GM18867 (cell line): ENCODE measurements at regions not wholly inside any gene's neighbourhood (a gene's known extent, or its start where the extent isn't known, plus 50 kb on each side); places are given as distances from the start of the nearest gene placed in this dataset.
"Not testable (repeated sequence)": the region's sequence is repeated elsewhere in the genome, so short reads cannot be mapped to it uniquely, and the experiment has no call there.

ENCODE experiments used
- ATAC-seq: cut with Tn5 transposase; IDR thresholded peaks from one replicate; pipeline ENCODE4 v1.9.1; 2021; ENCODE audit warnings: mild to moderate bottlenecking, moderate library complexity; ENCODE audit not compliant: unreplicated experiment

DNA sequence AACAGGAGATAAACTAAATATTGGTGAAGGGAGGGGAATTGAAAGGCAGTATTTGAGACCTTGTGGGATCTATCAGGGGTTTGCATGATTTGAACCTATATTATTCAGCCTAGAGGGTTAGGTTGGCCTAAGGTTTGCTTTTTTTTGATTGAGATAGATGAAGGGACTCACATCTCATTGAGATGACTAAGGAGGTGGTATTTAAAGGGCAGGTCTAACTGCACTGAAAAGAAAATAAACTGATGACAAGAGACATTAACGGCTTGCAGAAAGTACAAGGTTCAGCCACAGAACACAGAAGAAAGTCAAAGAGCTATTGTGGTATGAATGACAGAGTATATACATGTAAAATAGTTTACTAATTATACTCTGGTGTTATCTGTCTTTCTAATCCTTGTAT, 412.7 kb downstream of the CDH10 start:
- ATAC-seq: no peak

DNA sequence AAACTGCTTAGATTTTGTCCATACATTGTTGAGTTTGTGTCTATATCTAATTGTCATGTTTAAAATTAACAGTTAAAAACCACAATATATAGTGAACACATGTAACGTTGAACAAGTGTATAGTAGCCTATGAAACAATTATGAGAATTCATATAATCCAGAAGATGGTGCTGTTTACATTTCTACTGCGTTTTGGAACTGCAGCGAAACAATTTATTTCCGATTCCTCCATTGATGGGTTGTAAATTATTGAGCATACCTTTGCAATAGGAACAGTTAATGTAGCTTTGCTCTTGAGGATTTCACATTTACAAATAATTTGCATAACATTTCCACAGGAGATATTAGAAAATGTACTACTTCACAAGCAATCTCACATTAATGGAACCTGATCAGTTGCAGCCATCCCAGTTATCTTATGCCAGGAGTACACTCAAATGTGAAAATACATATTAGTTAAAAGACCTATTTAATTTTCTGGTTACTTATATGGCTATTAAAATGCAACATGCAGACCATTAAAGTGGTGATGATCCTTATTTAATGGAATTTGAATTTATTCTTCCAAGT, 411.8 kb downstream of the CDH10 start:
- no peak for ATAC-seq

DNA sequence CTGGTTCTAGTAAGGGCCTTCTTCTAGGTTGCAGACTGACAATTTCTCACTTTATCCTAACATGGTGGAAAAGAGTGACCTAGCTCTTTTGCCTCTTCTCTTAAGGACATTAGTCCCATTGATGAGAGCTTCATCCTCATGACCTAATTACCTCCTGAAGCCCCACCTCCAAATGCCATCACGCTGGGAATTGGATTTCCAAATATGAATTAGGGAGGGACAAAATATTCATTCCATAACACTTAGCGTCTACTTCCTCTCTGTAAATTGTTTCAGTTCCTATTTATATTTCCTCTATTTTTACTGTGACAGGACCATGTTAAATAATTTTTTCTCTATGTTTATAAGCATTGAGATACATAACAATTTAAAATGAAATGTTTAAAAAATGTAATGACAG, 408.8 kb downstream of the CDH10 start:
- ATAC-seq: no peak

- no peak for ATAC-seq
Observed at GRCh38 chr5:24245821-24246220, 399.0 kb downstream of the CDH10 start.

- no peak for ATAC-seq
Observed at GRCh38 chr5:24264547-24264946, 380.2 kb downstream of the CDH10 start.

DNA sequence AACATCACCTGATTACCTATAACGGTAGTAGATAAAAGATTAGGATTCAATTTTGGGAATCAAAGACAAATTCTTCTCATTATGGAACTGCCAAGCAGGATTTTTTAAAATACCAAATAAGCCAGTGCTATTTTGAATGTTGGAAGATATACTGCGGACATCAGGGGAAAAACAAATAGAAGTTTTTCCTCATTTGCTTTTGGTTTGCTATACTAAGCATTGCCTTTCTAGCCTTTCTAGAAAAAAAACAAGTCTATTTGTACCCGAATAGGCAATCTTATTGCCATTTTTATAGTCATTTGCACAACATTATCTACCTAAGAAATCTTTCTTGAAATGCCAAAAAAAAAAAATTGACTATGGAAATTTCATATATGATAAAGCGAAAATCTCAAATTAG, 379.5 kb downstream of the CDH10 start:
- no peak for ATAC-seq

DNA sequence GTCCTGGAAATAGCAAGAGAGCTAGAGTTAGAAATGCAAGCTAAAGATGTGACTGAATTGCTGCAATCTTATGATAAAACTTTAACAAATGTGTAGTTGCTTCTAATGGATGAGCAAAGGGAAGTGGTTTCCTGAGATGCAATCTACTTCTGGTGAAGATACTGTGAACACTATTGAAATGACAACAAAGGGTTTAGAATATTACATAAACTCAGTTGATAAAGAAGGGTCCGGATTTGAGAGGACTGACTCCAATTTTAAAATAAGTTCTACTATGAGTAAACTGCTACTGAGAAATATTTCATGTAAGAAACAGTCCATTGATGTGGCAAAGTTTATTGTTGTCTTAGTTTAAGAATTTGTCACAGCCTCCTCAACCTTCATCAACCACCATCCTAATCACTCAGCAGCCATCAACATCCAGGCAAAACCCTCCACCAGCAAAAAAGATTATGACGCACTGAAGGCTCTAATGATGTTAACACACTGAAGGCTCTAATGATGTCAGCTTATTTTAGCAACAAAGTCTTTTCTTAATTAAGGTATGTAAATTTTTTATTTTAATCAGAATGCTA, 376.2 kb downstream of the CDH10 start:
- no peak for ATAC-seq

DNA sequence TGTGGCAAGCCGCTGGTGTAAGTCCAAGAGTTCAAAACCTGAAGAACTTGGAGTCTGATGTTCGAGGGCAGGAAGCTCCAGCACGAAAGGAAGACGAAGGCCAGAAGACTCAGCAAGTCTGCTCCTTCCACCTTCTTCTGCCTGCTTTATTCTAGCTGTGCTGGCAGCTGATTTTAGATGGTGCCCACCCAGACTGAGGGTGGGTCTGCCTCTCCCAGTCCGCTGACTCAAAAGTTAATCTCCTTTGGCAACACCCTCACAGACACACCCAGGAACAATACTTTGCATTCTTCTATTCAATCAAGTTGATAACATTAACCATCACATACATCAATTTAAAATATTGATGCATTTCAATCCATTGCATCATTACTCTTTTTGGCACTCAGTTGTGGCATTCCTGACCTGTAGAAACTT, 373.1 kb downstream of the CDH10 start:
- ATAC-seq: not testable (repeated sequence)

GRCh38 chr5:24272741-24273140, 372.0 kb downstream of the CDH10 start:
- ATAC-seq: no peak

GRCh38 chr5:24280215-24280614, 364.6 kb downstream of the CDH10 start:
- ATAC-seq: no peak

GRCh38 chr5:24281818-24282217, 363.0 kb downstream of the CDH10 start:
- ATAC-seq: no peak

DNA sequence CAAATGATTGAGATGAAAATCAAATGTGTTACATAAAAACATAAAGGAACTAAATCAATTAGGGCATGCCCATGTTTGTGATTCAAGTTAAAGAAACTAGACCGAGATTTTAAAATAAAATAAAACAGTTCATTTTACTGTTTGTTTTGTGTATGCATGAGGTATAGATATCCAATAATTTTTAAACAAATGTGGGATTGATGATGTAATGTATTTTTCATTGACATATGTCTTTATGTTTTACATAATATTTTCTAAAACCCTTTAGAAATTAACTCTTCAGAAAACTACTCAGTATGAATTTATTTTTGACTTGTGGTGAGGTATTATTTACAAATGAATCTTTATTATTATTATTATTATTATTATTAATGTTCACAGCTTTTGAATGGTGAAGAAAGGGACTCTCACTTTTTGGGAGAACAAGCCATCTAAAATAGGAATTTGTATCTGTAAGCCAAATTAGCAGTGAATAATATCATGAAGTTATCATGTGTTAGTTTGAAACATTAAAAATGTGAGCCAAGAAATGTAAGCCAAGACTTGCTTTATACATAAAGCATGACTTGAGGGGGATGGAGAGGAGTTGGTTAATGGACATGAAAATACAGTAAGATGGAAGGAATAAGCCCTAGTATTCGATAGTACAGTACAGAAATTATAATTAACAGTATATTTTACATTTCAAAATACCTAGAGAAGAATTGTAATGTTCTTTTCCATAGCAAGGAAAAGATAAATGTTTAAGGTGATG, 355.0 kb downstream of the CDH10 start:
- no peak for ATAC-seq

DNA sequence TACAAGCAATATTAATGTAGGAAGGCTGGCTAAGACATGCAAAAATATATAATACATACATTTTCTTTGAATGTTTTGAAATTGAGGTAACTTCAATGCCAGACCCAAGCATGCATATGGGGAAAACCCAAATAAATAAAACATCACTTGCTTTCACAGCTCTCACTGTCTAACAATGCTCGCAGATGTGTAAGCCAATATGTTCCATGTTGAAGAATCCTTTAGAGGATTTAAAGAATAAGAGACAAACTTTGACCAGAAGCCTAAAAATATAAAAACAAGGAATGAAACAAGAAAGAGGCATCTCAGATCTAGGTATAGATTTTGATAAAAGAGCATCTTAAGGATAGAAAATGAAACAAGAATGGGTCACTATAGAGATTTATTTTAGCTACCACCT, 354.2 kb downstream of the CDH10 start:
- no peak for ATAC-seq

GRCh38 chr5:24291916-24292315, 352.9 kb downstream of the CDH10 start:
- no peak for ATAC-seq

DNA sequence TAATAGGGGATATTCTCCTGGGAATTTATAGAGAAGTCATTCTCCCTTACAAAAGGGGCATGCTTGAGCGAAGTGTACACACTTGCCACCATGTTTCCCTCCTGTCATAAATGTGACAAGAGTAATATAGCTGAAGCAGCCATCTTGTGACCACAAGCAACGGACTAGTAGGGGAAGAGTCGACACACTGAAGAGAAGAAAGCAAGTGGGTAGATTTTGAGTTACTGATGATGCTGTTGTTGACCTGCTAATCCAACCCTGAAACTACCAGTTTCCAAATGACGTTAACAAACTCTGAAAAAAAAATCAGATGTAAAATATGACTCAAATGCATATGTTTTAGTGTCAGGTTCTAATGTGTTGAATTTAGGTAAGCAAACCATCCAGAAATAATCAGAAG, 350.4 kb downstream of the CDH10 start:
- ATAC-seq: no peak

GRCh38 chr5:24314106-24314505, 330.7 kb downstream of the CDH10 start:
- no peak for ATAC-seq

DNA sequence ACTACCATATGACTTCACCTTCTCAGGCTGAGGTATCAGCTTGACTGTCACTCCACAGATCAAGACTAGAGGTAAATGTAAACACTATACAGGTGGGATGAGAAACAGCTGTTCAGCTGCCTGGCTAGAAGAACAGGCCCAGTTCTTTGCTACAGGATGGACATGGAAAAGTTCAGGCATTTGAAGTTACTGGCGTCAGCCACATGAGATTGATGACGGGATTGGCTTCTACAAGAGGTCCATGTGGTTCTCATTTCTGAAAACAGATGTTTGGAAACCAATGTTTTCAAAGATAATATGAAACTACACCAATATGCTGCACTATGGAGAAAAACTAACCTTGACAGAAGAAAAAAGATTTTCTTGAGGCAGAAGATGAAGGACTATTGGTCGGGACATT, 324.1 kb downstream of the CDH10 start:
- ATAC-seq: no peak

- ATAC-seq: no peak
Observed at GRCh38 chr5:24325306-24325832, 319.4 kb downstream of the CDH10 start.

- ATAC-seq: no peak
Observed at GRCh38 chr5:24331531-24331930, 313.2 kb downstream of the CDH10 start.

GRCh38 chr5:24347158-24347557, 297.6 kb downstream of the CDH10 start:
- no peak for ATAC-seq

GRCh38 chr5:24351285-24351684, 293.5 kb downstream of the CDH10 start:
- ATAC-seq: no peak

- ATAC-seq: no peak
Observed at GRCh38 chr5:24353016-24353415, 291.8 kb downstream of the CDH10 start.
